ENCODE measurements at regions not wholly inside any gene's neighbourhood (a gene's known extent, or its start where the extent isn't known, plus 50 kb on each side); places are given as distances from the start of the nearest gene placed in this dataset.

DNA sequence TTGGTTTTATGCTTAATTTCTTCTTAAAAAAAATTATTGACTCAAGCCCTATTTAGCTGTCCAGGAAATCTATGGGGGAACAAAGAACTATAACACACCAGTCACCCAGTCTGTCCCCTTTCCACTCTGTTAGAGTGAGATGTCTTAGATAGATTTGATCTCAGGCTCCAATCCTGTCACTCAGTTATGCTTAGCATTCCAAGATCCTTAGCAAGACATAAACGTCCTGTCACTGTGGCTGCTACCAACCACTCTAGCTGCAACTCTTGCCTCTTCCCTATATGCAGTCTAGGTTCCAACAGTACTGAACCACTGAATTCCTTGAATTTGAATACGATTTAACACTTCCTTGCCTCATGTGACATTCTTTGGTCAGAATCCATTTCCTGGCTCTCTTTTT lies 241.9 kb upstream of the NWD2 start:
- H3K9me3 Mint-ChIP-seq (ENCODE audit: low read depth, unreplicated experiment) = no peaks in the 10 kb centered on the region
- H3K27ac Mint-ChIP-seq (ENCODE audit: unreplicated experiment) = no peak overlapping the region
- H3K27me3 Mint-ChIP-seq (ENCODE audit: unreplicated experiment) = no peaks in the 10 kb centered on the region
- H3K4me3 Mint-ChIP-seq (ENCODE audit: low read depth, unreplicated experiment) = no peak overlapping the region
- no peaks in the 10 kb centered on the region for H3K36me3 Mint-ChIP-seq (ENCODE audit: insufficient read depth, unreplicated experiment)
- BruUV-seq (replicated peaks) = no TSS peak
- TF ChIP-seq, protein P1, sequence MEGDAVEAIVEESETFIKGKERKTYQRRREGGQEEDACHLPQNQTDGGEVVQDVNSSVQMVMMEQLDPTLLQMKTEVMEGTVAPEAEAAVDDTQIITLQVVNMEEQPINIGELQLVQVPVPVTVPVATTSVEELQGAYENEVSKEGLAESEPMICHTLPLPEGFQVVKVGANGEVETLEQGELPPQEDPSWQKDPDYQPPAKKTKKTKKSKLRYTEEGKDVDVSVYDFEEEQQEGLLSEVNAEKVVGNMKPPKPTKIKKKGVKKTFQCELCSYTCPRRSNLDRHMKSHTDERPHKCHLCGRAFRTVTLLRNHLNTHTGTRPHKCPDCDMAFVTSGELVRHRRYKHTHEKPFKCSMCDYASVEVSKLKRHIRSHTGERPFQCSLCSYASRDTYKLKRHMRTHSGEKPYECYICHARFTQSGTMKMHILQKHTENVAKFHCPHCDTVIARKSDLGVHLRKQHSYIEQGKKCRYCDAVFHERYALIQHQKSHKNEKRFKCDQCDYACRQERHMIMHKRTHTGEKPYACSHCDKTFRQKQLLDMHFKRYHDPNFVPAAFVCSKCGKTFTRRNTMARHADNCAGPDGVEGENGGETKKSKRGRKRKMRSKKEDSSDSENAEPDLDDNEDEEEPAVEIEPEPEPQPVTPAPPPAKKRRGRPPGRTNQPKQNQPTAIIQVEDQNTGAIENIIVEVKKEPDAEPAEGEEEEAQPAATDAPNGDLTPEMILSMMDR (IDR thresholded peaks at IDR 0.05; ENCODE audit: unreplicated experiment) = no peak
- no peak for DNase-seq
- H3K4me1 Mint-ChIP-seq (ENCODE audit: low read depth, unreplicated experiment) = no peaks in the 10 kb centered on the region
- CTCF ChIA-PET = no interaction called here
- intact Hi-C loops (cut with micrococcal nuclease; ENCODE audit: unreplicated experiment) = no loop called here

DNA sequence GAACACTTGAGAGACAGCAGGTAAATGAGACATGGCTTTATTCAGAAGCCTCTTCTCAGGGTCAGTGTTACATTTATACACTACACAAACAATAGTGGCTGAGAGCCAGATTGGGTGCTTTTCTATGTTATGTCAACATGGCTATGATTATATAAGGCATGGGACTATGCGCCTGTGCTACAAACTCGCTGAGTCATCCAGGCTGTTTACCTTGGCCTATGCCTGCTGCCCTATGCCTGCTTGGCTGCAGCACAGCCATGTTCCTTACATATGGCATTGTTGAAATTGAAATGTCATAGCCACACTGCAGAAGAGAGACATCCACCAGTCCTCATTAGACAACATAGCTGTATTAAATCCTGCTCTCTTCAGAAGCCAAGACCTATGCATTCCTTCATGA lies 236.3 kb upstream of the NWD2 start:
- no peaks in the 10 kb centered on the region for H3K9me3 Mint-ChIP-seq (ENCODE audit: low read depth, unreplicated experiment)
- TF ChIP-seq, protein P1 (IDR thresholded peaks at IDR 0.05; ENCODE audit: unreplicated experiment) = no peak
- BruUV-seq (replicated peaks) = no TSS peak
- H3K27me3 Mint-ChIP-seq (ENCODE audit: unreplicated experiment) = no peaks in the 10 kb centered on the region
- no peaks in the 10 kb centered on the region for H3K36me3 Mint-ChIP-seq (ENCODE audit: insufficient read depth, unreplicated experiment)
- peak; percentile 49 for DNase-seq
- no peak overlapping the region for H3K27ac Mint-ChIP-seq (ENCODE audit: unreplicated experiment)
- no peaks in the 10 kb centered on the region for H3K4me1 Mint-ChIP-seq (ENCODE audit: low read depth, unreplicated experiment)
- intact Hi-C loops (cut with micrococcal nuclease; ENCODE audit: unreplicated experiment) = no loop called here
- no peak overlapping the region for H3K4me3 Mint-ChIP-seq (ENCODE audit: low read depth, unreplicated experiment)
- CTCF ChIA-PET = interaction anchor here (1.3 kb wide), 1 partner anchor 24 kb away, joined by 3 read pairs; no protein-coding TSS in a partner anchor

DNA sequence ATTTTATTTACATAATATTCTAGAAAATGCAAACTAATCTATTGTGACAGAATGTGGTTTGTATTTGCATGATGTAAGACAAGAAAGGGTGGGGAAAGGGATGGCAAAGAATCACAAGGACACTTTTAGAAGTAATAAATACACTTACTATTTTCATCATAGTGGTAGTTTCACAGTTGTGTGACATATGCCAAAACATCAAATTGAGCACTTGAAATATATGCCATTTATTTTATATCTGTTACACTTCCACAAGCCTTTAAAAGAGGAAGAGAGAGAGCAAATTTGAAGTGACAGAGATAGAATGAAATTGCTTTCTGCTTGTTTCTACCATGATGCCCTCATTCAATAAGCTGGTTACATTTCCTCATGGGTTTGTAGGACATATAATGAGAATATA lies 230.0 kb upstream of the NWD2 start:
- intact Hi-C loops (cut with micrococcal nuclease; ENCODE audit: unreplicated experiment) = no loop called here
- CTCF ChIA-PET = no interaction called here
- Mint-ChIP-seq H3K27ac (ENCODE audit: unreplicated experiment) (no peak overlapping the region), H3K9me3 (ENCODE audit: low read depth, unreplicated experiment) (no peaks in the 10 kb centered on the region), H3K27me3 (ENCODE audit: unreplicated experiment) (no peaks in the 10 kb centered on the region), H3K36me3 (ENCODE audit: insufficient read depth, unreplicated experiment) (no peaks in the 10 kb centered on the region), H3K4me1 (ENCODE audit: low read depth, unreplicated experiment) (no peaks in the 10 kb centered on the region), H3K4me3 (ENCODE audit: low read depth, unreplicated experiment) (no peak overlapping the region)
- DNase-seq = no peak
- no TSS peak for BruUV-seq (replicated peaks)
- TF ChIP-seq, protein P1 (IDR thresholded peaks at IDR 0.05; ENCODE audit: unreplicated experiment) = no peak

DNA sequence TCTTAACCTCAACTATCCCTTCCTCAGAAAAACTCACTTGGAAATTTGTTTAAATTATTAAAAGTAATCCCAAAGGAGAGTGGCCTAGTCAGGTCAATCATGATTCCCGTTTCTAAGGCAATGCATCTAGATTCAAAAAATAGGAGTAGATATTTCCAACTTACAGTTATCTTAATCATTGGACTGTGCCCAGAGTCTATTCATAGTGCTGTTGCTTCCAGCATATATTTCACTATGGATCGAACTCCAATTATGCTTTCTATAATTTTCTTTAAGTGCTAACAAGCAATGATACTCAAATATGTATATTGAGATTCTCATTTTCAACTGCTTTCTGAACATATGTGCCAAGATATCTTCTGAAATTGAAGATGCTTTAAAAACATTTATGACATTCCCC lies 229.2 kb upstream of the NWD2 start:
- Mint-ChIP-seq H3K4me1 (ENCODE audit: low read depth, unreplicated experiment) (no peaks in the 10 kb centered on the region), H3K9me3 (ENCODE audit: low read depth, unreplicated experiment) (no peaks in the 10 kb centered on the region), H3K36me3 (ENCODE audit: insufficient read depth, unreplicated experiment) (no peaks in the 10 kb centered on the region), H3K4me3 (ENCODE audit: low read depth, unreplicated experiment) (no peak overlapping the region), H3K27me3 (ENCODE audit: unreplicated experiment) (no peaks in the 10 kb centered on the region), H3K27ac (ENCODE audit: unreplicated experiment) (no peak overlapping the region)
- intact Hi-C loops (cut with micrococcal nuclease; ENCODE audit: unreplicated experiment) = no loop called here
- DNase-seq = no peak
- CTCF ChIA-PET = no interaction called here
- TF ChIP-seq, protein P1 (IDR thresholded peaks at IDR 0.05; ENCODE audit: unreplicated experiment) = no peak
- no TSS peak for BruUV-seq (replicated peaks)

DNA sequence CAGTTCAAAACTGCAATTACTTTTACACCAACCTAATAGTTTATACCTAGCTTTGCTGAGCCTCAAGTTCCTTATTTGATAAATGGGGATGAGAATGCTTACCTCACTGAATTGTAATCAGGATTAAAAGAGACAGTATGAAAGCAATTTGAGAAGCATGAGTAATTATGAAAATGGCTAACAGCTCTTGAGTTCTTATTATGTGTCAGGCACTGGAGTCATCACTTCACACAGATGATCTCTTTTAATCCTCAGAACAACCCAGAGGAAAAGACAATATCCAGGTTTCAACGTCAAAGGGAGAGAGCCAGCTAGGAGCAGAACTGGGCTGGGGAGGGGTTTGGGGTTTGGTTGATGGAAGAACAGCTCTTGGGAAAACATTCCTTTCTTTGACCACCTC lies 221.0 kb upstream of the NWD2 start:
- DNase-seq = no peak
- BruUV-seq (replicated peaks) = no TSS peak
- Mint-ChIP-seq H3K4me1 (ENCODE audit: low read depth, unreplicated experiment) (no peaks in the 10 kb centered on the region), H3K9me3 (ENCODE audit: low read depth, unreplicated experiment) (no peaks in the 10 kb centered on the region), H3K36me3 (ENCODE audit: insufficient read depth, unreplicated experiment) (no peaks in the 10 kb centered on the region), H3K27ac (ENCODE audit: unreplicated experiment) (no peak overlapping the region), H3K4me3 (ENCODE audit: low read depth, unreplicated experiment) (no peak overlapping the region), H3K27me3 (ENCODE audit: unreplicated experiment) (peaks cover 13% of the 10 kb centered on the region)
- intact Hi-C loops (cut with micrococcal nuclease; ENCODE audit: unreplicated experiment) = no loop called here
- TF ChIP-seq, protein P1 (IDR thresholded peaks at IDR 0.05; ENCODE audit: unreplicated experiment) = no peak
- CTCF ChIA-PET = no interaction called here

Data from Calu3 (cell line).